Ureter (tissue), 1 donor: ENCODE measurements at regions not wholly inside any gene's neighbourhood (a gene's known extent, or its start where the extent isn't known, plus 50 kb on each side); places are given as distances from the start of the nearest gene placed in this dataset.
A peak's percentile ranks its signal among the peaks of the same experiment; 100 is the strongest.
"Not testable (repeated sequence)": the region's sequence is repeated elsewhere in the genome, so short reads cannot be mapped to it uniquely, and the experiment has no call there.

ENCODE experiments used
- DNase-seq: peaks from one replicate; pipeline ENCODE4 v3.0.0-alpha.2; 2020; ENCODE audit warnings: low spot score
- donor health status: DM: yes; HTN: yes; CAD: no.

DNA sequence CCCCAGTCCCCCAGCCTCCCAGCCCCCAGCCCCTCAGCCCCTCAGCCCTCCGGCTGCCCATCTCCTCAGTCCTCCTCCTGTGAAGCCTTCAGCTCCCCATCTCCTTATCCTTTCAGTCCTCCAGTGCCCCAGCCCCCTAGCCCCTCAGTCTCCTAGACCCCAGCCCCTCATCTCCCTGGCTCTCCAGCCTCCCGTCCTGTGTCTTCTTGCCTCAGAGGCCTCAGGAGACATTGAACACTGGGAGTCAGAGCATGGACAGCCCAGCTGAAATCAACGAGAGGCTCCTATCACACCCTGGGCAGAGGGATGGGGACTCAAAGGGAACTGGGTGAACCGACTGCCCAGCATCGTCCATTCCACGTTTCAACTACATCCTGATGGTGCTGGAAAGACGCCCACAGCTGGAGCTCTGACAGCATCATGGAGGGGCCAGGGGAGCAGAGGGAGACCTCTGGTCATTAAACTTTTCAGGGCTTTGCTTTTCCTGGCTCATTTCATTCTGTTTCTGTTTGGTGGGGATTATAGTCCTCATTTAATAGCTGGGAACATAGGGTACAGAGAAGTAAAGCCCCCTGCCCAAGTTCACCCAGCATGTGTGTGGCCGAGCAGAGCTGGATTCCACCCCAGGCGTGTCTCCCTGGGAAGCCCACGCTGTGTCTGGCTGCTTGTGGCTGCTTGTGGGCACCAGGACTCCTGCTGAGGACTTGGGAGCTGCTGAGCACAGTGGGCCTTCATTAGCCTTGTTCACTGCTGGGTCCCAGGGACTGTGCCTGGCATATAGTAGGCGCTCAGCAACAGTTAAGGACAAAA, 396.7 kb downstream of the PTPRU start:
- DNase-seq, result no peak

DNA sequence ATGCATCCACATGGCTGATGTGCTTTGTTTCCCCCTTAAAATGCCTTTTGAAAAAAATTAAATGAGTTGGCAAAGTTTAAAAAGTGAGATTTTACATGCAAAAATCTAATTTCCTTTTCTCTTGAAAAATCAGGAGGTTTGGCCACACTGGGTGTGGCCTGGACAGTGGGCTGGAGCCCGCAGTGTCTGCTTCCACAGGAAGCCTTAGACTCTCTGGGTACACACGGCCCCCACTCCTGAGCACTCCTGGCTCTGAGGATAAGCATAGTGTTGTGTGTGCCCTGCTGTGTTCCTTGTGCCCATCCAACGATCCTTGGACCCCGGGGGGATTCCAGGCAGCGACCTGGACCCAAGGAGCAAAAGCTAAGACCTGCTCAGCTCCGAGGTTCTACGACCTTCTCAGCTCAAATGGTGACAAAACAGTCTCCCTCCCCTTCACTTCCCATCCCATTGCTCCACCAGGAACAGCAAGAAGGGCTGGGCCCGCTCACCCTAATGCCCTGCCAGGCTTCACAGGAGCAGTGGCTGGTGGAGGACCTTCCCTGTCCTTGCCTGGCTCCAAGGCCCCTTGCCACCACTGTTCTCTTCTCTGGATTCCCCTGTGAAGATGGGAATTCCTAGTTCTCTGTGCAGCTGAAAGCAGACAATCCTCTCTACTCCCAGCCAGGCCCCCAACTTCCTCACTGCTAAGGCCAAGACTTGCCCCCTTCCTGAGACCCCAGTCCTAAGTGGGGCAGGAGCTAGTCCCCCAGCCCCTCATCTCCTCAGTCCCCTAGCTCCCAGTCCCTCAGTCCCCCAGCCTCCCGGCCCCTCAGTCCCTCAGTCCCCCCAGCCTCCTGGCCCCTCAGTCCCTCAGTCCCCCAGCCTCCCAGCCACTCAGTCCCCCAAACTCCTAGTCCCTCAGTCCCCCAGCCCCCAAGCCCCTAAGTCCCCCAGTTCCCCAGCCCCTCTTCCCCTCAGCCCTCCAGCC, 395.8 kb downstream of the PTPRU start:
- no peak for DNase-seq

GRCh38 chr1:29631361-29631760, 395.0 kb downstream of the PTPRU start:
- DNase-seq, result peak; percentile 7

GRCh38 chr1:29630756-29631155, 394.4 kb downstream of the PTPRU start:
- DNase-seq, result peak; percentile 10

- DNase-seq, result peak; percentile 31
Observed at GRCh38 chr1:29629814-29630516, 393.6 kb downstream of the PTPRU start.

- no peak for DNase-seq
Observed at GRCh38 chr1:29629401-29629800, 393.1 kb downstream of the PTPRU start.

DNA sequence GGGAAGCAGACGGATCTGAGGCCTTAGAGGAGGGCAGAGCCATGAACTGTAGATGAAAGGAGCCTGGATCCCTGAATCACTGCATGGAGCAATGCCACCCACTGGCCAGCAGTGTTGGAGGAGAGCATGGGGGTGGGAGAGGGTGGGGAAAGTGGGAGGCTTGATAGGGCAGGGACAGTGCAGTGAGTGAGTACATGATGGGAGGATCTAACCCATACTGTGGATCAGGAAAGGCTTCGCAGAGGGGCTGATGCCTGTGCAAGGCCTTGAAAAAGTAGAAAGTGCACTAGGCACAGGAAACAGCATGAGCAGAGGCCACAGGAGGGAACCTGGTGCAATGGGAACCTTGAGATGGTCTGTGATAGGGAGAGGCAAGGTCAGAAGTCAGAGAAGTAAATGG, 391.9 kb downstream of the PTPRU start:
- no peak for DNase-seq

DNA sequence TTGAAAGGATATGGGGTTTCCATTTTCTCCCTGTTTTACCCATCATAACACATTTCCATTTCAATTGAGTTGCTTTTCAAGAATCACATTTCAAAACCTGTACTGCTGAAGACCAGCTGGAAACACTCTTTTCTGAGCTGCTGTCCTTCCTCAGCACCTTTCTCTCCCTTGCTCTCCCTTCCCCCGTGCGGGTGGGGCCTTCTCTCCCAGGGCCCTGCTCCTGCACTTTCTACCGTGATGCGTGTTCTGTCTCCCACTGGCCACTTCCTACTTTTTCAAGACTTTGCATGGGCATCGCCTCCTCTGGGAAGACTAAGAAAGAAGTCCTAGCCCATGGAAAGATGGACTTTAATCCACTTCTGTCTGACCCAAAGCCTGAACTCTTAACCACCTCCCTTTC, 390.4 kb downstream of the PTPRU start:
- DNase-seq, result no peak

GRCh38 chr1:29626066-29626465, 389.7 kb downstream of the PTPRU start:
- no peak for DNase-seq

GRCh38 chr1:29625084-29625420, 388.7 kb downstream of the PTPRU start:
- no peak for DNase-seq

- no peak for DNase-seq
Observed at GRCh38 chr1:29624320-29625083, 388.2 kb downstream of the PTPRU start.

DNA sequence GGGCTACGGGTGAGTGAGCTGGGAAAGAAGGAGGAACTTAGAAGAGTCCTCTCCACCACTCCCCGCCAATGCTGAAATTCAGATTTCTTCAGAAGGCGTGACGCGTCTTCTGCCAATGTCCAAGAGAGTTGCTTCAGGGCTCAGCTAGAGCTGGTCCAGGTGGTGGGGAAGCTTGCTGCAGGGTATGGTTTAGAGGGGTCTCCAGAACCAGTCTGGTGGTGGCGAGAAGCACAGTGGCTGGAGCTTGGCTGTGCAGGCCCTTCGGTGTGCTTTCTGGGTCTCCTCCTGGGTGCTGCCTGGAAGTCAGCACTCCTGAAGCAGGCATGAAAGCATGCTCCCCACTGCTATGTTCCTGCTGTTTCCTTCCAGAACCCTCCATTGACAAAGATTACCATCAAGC, 387.2 kb downstream of the PTPRU start:
- DNase-seq, result no peak

GRCh38 chr1:29621826-29622435, 385.6 kb downstream of the PTPRU start:
- no peak for DNase-seq

DNA sequence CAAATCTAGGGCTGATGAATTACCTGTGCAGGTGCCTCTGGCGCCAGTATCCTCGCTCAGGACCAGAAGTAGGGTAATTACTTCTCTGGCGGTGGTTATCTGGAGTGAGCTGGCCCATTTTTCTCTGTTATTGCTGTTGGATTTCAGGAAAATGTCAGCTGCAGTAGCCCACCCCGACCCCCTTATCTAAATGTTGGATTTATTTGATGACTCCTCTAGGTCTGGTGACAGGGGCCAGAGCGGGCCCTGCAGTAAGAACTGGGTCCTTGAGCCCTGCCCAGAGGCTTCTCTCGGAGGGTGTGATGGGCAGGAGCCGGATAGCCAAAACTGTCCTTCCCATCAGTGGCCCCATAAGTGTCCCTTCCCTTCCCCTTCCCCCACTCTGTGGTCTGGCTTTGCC, 384.3 kb downstream of the PTPRU start:
- no peak for DNase-seq

GRCh38 chr1:29607236-29607635, 370.9 kb downstream of the PTPRU start:
- no peak for DNase-seq

GRCh38 chr1:29604796-29605195, 368.5 kb downstream of the PTPRU start:
- DNase-seq, result not testable (repeated sequence)

GRCh38 chr1:29603622-29604021, 367.3 kb downstream of the PTPRU start:
- no peak for DNase-seq

GRCh38 chr1:29602203-29602602, 365.9 kb downstream of the PTPRU start:
- DNase-seq, result no peak

DNA sequence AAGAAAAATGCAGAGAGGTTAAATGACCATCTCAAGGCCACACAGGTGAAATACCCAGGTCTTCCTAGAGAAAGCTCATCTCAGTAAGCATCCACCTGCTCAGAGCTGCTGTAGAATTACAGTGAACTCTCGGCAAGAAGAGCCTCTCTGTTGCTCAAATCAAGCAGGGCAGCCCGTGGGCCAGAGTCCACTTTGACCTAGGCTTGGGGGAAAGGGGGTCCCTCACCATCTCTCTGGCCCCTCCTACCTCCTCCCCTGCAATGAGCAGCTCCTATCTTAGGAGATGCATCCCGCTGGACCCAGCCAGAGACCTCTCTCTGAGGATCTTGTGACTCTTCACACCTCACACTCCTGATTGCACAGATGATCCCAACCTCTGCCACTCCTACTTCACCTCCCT, 364.7 kb downstream of the PTPRU start:
- no peak for DNase-seq

- no peak for DNase-seq
Observed at GRCh38 chr1:29599826-29600225, 363.5 kb downstream of the PTPRU start.

DNA sequence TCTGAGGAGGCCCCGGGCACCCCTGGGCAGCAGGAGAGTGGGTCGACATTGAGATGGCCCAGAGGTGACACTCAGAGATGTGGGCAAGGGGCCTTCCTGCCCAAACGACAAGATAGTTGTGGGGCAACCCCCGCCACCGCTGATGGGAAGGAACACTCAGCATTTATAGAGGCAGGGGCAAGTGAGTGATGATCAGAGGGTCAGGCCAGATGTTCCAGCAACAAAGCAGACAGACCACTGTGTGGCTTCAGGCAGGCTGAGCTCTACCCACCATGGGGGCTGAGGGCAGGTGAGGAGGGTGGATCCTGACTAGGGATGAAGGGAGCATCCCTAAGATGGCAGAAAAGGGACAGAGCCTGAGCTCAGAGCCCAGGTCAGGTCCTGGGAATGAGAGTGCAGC, 362.7 kb downstream of the PTPRU start:
- no peak for DNase-seq
